SK-N-MC (cell line): ENCODE measurements at regions not wholly inside any gene's neighbourhood (a gene's known extent, or its start where the extent isn't known, plus 50 kb on each side); places are given as distances from the start of the nearest gene placed in this dataset.

Source experiments
- EZH2 ChIP-seq: fragments of 200-600 bp; sonication (generic); IDR thresholded peaks from one replicate; pipeline ENCODE4 v1.6.1; 2017; ENCODE audit warnings: antibody characterized with exemption
- POLR2AphosphoS5 ChIP-seq: IDR thresholded peaks from 2 replicates; pipeline ENCODE4 v1.6.1; 2012; ENCODE audit warnings: mild to moderate bottlenecking, low read depth, low read length, borderline replicate concordance

GRCh38 chr12:65721541-65722190 lies 102.6 kb upstream of the HMGA2 start:
- no peak for TF ChIP-seq EZH2
- TF ChIP-seq POLR2AphosphoS5, result no peak
